HCT116 (cell line): ENCODE measurements at regions not wholly inside any gene's neighbourhood (a gene's known extent, or its start where the extent isn't known, plus 50 kb on each side); places are given as distances from the start of the nearest gene placed in this dataset.

ENCODE experiments used
- EGR1 ChIP-seq: IDR thresholded peaks from 2 replicates; pipeline ENCODE4 v1.6.1; 2012; ENCODE audit warnings: low read depth
- ELF1 ChIP-seq: IDR thresholded peaks from 2 replicates; pipeline ENCODE4 v1.6.1; 2012; ENCODE audit warnings: low read depth, borderline replicate concordance
- JUND ChIP-seq: IDR thresholded peaks from 2 replicates; pipeline ENCODE4 v1.6.1; 2012
- POLR2A ChIP-seq: IDR thresholded peaks from 2 replicates; pipeline ENCODE4 v1.7.0; 2011; ENCODE audit warnings: borderline replicate concordance; ENCODE audit not compliant: insufficient read depth, insufficient read length; ENCODE audit errors: extremely low read depth
- POLR2AphosphoS5 ChIP-seq: IDR thresholded peaks from 2 replicates; pipeline ENCODE4 v1.6.1; 2011; ENCODE audit warnings: mild to moderate bottlenecking, low read depth, low read length, moderate library complexity
- TF ChIP-seq, protein P1 (sequence below), 3 experiments: fragments of 200-600 bp in 1 of 3; sonication (generic) in 1 of 3; IDR thresholded peaks in 2 of 3; conservative IDR thresholded peaks in 1 of 3; 2 replicates each; pipeline ENCODE4 v1.5.1; 2012 to 2017; ENCODE audit warnings: low read depth in 2 of 3, low read length in 2 of 3, antibody characterized with exemption in 1 of 3, borderline replicate concordance in 1 of 3, control low read depth in 1 of 3, mild to moderate bottlenecking in 1 of 3, mixed read lengths in 1 of 3, mixed run types in 1 of 3, moderate library complexity in 1 of 3; ENCODE audit not compliant: insufficient read depth in 1 of 3

- no peak for TF ChIP-seq ELF1
- TF ChIP-seq, protein P1, sequence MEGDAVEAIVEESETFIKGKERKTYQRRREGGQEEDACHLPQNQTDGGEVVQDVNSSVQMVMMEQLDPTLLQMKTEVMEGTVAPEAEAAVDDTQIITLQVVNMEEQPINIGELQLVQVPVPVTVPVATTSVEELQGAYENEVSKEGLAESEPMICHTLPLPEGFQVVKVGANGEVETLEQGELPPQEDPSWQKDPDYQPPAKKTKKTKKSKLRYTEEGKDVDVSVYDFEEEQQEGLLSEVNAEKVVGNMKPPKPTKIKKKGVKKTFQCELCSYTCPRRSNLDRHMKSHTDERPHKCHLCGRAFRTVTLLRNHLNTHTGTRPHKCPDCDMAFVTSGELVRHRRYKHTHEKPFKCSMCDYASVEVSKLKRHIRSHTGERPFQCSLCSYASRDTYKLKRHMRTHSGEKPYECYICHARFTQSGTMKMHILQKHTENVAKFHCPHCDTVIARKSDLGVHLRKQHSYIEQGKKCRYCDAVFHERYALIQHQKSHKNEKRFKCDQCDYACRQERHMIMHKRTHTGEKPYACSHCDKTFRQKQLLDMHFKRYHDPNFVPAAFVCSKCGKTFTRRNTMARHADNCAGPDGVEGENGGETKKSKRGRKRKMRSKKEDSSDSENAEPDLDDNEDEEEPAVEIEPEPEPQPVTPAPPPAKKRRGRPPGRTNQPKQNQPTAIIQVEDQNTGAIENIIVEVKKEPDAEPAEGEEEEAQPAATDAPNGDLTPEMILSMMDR (IDR thresholded peaks at IDR 0.05 in 2 of 3, conservative IDR thresholded peaks at IDR 0.05 in 1 of 3; ENCODE audit: borderline replicate concordance in 1 of 3, insufficient read depth in 1 of 3, low read depth in 2 of 3, low read length in 2 of 3) = no peak
- no peak for TF ChIP-seq POLR2AphosphoS5
- TF ChIP-seq JUND = no peak
- TF ChIP-seq POLR2A = no peak
- no peak for TF ChIP-seq EGR1
These were observed 108.1 kb upstream of the PLAAT1 start for GRCh38 chr3:193132964-193133363.
